T-helper 2 cell (primary cell): ENCODE measurements at regions not wholly inside any gene's neighbourhood (a gene's known extent, or its start where the extent isn't known, plus 50 kb on each side); places are given as distances from the start of the nearest gene placed in this dataset.

Experiments
- DNase-seq, 5 experiments: peaks; one replicate each; pipeline versions ENCODE4 v3.0.0 to v3.0.0-alpha.2; 2012 to 2022

DNA sequence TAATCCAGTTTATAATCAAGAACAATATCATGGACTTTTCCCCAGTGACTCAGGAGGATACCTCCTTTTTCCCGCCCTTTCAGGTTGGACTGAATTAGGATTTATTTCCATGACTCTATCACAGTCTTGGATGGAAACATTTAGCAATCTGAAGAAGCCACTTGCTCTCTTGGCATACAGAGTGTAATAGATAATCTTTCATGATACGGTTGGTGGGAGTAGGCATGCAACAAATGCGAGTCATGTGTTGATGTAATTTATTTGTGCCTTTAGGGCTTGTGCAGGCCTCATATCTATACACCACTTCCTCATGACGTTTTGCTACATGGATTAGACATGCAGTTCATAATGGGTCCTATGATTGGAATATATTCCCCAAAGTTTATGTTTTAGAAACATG lies 54.2 kb upstream of the MCTP2 start:
- DNase-seq = peak in 1 of 5 experiments; percentile 18

DNA sequence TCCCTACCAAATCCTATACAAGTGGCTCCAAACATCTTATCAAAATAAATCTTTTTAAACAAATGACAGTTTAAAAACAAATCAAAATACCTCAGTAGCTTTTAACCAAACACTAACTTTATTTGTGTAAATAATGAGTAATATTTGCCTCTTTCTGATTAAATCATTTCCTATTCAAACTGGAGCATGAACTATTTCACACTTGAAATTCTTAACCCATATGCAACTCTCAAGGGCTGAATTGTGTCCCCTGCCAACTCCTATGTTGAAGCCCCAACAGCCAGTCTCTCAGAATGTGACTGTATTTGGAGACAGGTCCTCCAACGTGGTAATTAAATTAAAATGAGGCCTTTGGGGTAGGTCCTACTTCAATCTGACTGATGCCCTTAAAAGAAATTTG lies 55.9 kb upstream of the MCTP2 start:
- DNase-seq = no peak

DNA sequence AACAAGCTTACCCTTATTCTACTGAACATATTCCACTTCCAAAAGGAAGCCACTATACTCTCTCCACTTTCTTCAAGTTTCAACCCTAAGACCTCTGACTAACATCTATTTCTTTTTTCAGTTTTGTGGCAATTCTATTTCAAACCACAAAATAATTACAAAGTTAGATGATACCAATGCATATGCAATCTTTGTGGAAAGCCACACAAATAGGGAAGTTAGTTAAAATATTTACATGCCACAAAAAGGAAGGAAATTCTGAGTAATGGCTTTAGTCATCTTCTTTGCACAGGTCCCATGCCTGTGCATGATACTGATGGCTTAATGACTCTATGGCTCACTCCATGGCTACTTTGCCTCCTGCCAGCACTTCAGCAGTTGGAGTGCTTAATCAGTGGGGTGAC lies 57.0 kb upstream of the MCTP2 start:
- peak in 1 of 5 experiments; percentile 8 for DNase-seq

DNA sequence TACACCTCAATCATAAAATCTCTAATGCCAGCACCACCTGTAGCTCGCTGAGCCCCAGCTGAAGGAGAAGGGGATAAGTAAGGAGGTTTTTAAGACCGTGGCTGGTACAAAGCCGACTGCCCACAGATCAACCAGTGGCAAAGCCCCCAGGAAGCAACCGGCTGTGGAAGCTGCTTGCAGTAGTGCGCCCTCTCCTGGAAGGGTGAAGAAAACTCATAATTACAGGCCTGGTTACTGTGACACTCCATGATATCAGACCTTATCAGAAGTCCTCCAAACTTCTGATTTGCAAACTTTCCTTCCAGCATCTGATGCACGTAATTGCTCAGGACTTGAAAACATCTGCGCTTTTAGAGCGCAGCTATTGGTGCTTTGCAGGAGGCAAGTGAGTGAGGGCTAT lies 63.1 kb upstream of the MCTP2 start:
- DNase-seq = no peak

DNA sequence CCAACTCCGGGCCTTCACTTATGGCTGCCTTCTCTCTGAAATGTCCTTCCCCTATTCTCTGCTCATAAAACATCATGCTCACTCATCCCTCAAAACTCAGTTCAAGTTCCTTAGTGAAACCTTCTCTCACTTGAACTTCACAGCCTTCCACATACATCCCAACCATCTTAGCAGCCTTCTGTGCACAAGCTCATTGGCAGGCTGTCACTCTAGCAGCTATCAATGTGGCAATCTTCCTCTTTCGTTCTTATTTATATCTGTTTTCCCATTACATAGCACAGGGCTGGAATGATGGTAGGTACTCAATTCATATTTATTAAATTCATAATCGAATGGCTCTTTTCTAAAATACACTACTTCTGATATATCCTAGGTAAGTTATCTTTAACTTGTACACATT lies 66.4 kb upstream of the MCTP2 start:
- no peak for DNase-seq

DNA sequence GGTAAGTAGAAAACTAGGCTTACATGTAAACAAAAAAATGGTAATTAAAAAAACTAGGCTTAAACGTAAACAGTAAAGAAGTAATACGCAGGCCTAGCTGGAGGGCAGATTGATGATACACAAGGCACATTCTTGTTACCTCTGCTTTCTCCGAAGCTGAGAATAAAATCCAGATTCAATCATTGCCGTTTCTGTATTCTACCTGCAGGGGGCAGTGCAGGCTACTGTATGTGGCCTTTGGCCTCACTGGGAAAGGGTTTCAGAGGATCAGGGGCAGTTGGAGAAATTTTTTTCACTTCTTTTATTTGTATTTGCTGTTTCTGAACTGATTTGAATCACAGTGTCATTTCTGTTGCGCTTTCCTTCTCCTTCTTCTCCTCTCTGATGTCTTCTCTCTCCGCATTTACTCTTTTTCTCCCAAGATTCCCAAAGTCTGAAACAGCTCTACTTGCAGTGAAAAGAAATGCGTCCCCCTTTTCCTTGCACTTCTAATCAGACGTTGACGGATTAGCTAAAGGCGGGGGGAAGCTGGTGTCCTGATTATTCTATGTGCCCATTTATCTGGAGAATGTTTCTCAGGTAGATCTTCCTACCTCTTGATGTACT lies 67.1 kb upstream of the MCTP2 start:
- peak in 4 of 5 experiments; percentile 7 to 46 (median 22) for DNase-seq

DNA sequence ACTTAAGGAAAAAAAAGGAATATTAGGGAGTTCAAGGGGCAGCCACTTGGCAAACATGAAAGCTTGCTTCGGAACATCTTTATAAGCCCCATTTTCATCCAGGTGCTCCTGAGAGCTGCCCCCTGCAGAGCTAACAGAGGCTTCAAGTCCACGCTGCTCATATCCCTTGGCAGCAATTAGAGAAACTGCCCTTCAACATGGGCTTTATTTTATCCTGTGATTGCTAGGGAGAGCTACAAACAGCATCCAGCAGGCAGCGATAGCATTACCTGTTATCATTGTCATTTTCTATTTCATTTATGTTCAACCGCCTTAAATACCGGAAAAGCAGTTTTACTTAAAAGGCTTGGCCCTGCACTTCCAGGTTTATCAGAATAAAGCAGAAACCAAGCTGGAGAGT lies 68.4 kb upstream of the MCTP2 start:
- DNase-seq = no peak

DNA sequence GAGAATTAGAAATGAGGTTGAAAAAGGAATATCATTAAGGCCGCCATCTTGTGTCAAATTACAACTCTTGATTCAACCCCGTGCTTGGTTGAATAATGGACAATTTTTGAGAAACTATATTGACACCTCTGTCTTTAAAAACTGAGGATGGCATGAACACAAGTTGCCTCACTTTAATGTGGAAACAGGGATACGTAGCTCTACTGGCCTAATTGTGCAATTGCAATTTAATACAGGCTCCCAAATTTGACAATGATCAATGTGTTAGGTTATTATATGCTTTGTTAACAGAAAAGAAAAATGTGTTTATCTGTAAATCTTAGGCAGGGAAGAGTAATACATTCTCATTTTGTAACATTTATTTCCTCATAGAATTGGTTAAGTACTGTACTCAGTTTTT lies 77.1 kb upstream of the MCTP2 start:
- DNase-seq = no peak

DNA sequence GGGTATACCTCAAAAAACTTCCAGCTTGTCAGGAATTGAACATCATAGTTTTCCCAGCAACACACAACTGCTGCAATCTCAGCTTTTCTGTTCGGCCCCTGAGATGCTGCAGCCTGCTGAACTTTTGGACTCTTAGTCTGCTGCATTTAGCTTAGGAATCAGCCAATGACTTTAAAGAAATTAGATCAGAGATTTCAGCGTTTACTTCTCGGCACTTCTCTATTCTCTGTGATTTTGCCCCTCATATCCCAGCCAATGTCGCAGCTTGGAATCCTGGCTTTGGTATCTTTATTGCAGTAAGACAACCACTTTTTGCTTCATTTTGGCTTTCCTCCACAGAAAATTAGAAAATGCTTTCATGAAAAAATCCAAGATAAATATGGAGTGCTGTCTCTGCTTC lies 86.3 kb upstream of the MCTP2 start:
- DNase-seq = no peak

DNA sequence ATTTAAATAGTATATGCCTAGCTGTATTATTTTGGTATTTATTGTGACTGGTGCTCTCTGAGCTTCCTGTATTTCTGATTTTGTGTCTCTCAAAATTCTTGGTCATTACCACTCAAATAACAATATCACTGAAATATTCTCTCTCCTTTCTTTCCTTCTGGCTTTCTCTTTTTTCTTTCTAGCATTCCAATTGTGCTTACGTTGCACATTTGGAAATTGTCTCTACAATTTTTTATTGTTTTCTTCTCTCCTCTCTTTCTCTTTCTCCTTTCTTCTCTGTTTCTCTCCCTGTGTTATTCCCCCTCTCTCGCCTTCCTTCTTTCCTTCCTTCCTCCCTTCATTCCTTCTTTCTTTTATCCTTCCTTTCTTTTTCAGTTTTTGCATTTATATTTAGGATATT lies 89.6 kb upstream of the MCTP2 start:
- no peak for DNase-seq

DNA sequence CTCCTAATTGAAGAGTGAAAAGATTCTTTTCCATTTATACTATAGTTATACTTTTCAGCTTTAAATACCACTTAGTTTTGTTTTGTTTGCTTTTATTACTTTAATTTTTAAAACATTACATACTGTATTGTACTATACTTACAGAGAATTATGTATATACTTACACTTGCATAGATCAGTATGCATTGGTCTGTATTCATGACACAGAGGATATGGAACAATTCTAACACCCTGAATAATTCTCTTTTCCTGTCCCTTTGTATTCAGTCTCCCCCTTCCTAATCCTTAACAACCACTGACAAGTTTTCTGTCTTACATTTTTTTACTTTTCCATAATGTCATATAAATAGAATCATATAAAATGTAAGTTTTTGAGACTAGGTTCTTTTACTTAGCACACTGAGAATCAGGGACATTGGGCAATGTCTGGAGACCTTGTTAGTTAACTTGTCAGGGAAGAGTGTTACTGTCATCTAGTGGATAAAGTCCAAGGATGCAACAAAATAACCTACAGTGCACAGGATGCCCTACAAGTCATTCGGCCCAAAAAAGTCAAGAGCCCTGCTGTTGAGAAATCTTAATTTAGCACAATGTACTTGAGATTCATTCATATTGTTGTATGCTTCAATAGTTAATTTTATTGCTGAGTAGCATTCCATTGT lies 95.7 kb upstream of the MCTP2 start:
- DNase-seq = peak in 1 of 5 experiments; percentile 1

DNA sequence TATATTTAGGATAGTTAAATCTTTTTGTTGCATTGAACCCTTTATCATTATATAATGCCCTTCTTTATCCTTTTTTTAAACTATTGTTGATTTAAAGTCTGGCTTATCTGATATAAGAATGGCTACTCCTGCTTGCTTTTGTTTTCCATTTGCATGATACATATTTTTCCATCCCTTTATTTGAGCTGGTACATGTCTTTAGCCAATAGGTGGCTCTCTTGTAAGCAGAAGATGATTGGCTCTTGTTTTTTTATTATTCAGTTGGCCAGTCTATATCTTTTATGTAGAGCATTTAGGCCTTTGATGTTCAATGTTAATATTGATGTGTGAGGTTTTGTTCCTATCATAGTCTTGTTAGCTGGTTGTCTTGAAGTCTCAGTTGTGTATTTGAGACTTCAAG lies 99.5 kb upstream of the MCTP2 start:
- DNase-seq = no peak

DNA sequence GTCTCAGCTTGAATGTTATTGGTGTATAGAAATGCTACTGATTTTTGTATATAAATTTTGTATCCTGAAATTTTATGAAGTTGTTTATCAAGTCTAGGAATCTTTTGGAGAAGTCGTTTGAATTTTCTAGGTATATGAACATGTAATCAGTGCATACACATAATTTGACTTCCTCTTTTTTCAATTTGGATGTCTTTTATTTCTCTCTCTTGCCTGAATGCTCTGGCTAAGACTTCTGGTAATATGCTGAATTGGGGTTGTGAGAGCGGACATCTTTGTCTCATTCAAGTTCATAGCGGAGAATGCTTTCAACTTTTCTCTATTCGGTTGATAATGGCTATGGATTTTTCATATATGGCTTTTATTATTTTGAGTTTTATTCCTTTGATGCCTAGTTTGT lies 100.9 kb upstream of the MCTP2 start:
- no peak for DNase-seq

DNA sequence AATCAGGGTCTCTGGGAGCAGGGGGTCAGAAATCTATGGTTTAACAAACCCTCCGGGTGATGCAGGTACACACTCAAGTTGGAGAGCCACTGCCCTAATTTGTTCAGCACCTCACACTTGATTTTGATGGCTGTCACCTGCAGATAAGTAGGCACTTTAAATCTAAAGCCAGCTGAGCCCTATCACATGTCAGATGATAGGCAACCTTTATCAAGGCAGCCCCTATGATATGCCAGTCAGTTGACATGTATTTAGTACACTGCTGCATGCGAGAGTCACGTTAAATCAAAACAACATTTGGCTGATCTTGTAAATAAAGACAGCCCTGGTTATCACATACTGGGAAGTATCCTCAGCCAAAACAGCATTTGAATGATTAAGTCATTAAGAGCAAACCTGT lies 104.4 kb upstream of the MCTP2 start:
- DNase-seq = no peak

DNA sequence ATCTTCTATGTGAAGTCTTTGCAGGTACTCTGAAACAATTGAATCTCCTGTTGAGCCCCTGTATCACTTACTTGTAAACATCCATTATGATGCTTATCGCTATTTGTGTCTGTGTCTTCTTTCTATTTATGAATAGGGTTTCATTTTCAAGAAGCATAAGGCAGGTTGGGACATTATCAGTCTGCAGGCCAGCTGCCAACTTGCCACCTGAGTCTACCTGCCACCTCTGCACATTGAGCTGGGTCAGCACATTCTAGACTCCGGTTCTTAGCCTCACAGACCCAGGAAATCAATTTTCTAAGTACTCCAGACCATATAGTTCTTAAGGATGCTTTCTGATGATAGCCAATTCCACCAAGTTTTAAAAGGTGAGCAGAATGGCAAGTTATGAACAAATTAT lies 105.7 kb upstream of the MCTP2 start:
- no peak for DNase-seq

DNA sequence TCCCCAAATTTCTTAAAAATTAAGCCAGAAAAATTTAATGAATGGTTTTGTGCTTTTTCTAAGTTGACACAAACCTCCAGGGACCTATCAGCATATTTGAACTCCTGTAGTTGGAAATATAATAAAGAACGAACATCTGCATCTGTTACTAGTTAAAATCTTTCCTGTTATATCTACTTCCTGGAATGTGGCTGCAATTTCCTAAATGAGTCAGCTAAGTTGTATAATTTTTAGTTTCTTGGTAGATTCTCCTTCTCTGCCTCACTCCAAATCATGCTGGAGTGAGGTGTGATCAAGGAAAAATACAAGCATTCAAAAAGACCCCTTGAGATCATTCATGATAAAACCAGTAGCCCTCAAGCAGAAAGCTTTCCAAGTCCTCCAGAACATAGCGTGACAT lies 106.2 kb upstream of the MCTP2 start:
- no peak for DNase-seq

DNA sequence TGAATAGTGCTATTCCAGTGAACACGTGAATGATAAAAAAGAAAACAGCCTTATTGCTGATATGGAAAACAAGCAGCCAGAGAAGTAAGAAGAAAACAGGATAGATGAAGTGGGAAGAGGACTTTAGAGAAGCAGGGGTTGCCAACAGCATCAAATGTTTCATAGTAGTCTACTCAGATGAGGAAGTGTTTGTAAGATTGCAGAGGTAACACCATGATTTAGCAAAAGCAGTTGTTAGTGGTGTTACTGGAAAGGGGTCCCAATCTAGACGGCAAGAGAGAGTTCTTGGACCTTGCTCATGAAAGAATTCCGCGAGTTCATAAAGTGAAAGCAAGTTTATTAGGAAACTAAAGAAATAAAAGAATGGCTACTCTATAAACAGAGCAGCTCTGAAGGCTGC lies 108.8 kb upstream of the MCTP2 start:
- DNase-seq = no peak

DNA sequence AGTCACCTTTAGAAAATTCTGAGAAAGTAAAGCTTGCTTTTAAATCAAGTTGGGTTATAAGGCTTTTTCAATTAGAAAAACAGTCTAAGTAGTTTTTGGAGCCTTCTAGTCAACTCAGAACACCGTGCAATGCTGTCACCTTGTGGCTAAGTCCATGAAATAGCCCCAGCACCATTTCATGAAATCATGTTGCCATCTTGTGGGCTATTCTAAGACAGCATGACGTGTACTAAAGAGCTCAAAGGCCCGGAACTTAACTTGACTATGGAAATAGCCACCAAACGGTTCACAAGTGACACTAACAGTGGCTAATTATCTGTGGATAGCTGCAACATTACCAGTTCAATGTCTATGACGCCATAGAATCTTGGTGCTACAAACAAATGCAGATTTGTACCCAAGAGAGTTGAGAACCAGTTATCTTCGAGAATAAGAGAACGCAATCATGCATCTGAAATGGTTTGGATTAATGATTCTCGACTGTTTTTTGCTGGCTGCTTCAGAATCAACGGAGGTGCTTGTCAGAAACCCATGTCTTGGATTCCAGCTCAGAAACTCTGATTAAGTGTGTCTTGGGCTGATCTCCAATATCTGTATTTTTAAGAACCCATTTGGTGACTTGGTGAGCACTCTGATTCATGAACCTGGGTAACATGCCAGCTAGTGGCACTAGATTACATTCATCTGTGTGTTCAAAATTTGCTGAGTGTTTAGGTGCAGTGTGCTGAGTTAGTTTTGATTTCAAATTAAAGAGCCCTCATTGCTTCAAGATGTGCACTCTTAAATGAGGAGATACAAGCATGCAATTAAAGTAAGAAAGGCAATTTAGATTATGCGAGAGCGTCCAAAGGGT lies 111.2 kb upstream of the MCTP2 start:
- peak in 2 of 5 experiments; percentile 38 to 72 for DNase-seq

DNA sequence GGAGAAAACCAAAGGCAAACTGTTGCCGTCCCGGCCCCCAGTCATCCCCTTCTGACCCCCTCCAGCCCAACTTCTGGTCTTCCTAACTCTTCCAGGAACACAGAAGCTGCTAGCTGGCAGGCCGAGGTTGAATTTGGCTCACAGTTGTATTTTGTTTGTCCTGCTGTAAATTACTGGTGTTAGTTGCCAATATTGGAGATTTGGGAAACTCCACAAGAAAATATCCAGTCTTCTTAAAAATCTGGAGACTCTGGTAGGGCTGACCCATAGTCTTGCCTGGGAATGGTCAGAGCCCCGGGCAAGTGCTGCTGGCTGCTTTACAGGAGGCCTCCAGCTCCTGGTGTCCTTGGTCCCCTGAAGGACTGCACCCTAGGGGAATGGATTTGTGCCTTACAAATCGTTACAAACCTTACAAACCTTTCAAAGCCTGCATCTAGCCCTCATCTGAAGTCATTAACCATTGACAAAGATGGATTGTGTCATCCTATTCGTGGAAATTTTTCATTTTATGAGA lies 112.0 kb upstream of the MCTP2 start:
- DNase-seq = no peak

DNA sequence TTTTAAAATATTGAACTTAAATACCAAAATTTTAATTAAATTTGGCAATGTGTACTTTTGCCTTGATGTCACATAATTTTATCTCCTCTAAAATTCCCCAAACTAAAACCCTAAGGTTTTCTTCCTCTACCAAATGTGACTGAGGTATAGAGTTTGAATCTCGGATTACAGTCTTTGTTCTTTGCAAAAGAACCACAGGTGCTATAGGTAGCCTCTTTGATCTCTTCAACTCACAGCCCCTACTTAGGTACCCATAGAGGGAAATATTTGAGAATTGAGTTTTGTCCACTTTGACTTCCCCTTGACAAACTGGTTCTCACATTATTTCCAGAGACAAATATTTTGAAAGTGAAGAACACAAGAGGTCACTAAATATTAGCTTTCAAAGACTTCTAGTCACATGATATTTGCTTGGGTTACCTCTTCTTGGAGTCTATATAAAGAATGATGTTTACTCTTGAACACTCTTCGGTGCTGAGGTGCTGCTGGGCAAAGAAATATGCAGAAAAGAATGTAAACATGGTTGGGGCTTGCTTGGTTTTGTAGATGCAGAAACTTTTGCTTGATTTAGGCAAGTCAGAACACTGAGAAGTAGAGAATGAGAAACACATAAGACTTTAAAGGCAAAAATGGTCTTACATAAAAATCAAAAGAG lies 120.8 kb upstream of the MCTP2 start:
- DNase-seq = no peak

DNA sequence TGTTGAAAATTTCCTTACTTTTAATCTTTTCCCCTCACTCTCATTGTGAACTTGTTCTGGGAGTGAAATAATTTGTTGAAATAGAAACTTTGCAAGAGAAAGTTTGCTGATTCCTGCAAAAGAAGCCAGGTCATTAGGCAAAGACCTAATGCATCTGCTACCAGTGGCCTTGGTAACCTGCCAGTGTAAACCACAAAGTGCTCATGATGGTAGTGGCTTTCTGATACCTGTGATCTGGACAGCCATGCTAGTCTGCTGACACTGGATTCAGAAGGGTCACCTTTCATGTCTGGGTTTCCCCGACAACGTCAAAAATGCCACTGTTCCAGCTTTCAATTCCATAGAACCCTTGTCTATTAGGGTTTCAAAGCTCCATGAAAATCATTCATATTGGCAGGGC lies 123.7 kb upstream of the MCTP2 start:
- DNase-seq = no peak

DNA sequence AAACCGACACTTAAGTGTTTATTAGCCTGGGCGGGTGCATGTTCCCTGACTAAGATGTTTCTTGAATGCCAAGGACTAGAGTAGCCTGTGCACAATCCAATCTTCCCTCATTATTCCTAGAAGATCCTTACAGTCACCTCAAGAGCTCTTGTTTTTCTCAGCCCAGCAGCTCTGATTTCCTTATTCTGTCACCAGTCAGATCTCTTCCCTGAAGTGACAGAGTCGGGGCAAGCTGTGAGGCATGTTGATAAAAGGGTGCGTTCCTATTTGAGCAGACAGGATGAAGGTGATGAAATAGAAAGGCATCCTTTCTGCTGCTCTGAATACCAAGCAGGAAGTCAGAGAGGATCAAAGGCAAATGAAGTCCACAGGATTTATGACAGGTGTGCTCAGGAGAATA lies 125.6 kb upstream of the MCTP2 start:
- DNase-seq = no peak

DNA sequence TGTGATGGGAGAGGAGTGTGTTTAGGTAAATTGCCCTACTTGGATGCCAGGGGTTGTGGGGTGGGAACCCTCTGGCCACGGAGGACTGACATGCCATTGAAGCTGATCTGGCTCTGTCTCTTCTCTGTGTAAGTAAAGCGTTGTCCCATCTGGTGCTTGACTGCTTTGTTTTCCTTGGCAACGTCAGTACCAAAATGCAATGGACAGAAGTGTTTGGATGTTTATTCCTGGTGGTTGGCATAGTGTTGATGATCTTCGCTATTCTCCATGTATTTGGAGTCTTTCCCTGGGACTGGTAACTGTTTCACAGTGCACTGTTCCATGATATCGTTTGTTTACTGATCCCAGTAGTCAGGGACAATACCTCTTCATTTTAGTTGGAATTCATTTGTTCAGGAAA lies 130.5 kb upstream of the MCTP2 start:
- DNase-seq = no peak
